AG09309 (cell line): ENCODE measurements at regions not wholly inside any gene's neighbourhood (a gene's known extent, or its start where the extent isn't known, plus 50 kb on each side); places are given as distances from the start of the nearest gene placed in this dataset.

ENCODE experiments used
- DNase-seq: peaks from one replicate; pipeline ENCODE4 v3.0.0-alpha.2; 2010; ENCODE audit warnings: low read depth
- H3K4me3 ChIP-seq: 2 replicates; pipeline ENCODE4 v1.5.1; 2011; ENCODE audit warnings: mild to moderate bottlenecking, low read depth, low read length, moderate library complexity; ENCODE audit not compliant: control insufficient read depth
- CTCF ChIP-seq: IDR thresholded peaks from 2 replicates; pipeline ENCODE4 v1.5.1; 2011; ENCODE audit warnings: mild to moderate bottlenecking, low read depth, low read length, inconsistent platforms; ENCODE audit not compliant: insufficient read depth, control insufficient read depth; ENCODE audit errors: missing control alignments

- H3K4me3 ChIP-seq: no peak overlapping the region
- DNase-seq: no peak
- TF ChIP-seq CTCF: no peak
Observed at GRCh38 chr10:128697437-128697836, 571.2 kb upstream of the MKI67 start.

- no peak for TF ChIP-seq CTCF
- DNase-seq: no peak
- H3K4me3 ChIP-seq: no peak overlapping the region
Observed at GRCh38 chr10:128701381-128701780, 575.2 kb upstream of the MKI67 start.

- DNase-seq: no peak
- no peak overlapping the region for H3K4me3 ChIP-seq
- no peak for TF ChIP-seq CTCF
Observed at GRCh38 chr10:128701837-128702236, 575.6 kb upstream of the MKI67 start.

- no peak overlapping the region for H3K4me3 ChIP-seq
- TF ChIP-seq CTCF: no peak
- DNase-seq: no peak
Observed at GRCh38 chr10:128704716-128705115, 578.5 kb upstream of the MKI67 start.

GRCh38 chr10:128708182-128708581 lies 582.0 kb upstream of the MKI67 start:
- DNase-seq: no peak
- no peak overlapping the region for H3K4me3 ChIP-seq
- no peak for TF ChIP-seq CTCF

GRCh38 chr10:128709686-128710085 lies 583.5 kb upstream of the MKI67 start:
- no peak for TF ChIP-seq CTCF
- DNase-seq: no peak
- no peak overlapping the region for H3K4me3 ChIP-seq
